Panc1 (cell line): ENCODE measurements at regions not wholly inside any gene's neighbourhood (a gene's known extent, or its start where the extent isn't known, plus 50 kb on each side); places are given as distances from the start of the nearest gene placed in this dataset.

ENCODE experiments used
- ATAC-seq: fragments of 200-7000 bp; cut with Tn5 transposase; 2 replicates; pipeline ENCODE4 v1.9.1; 2020; ENCODE audit warnings: mild to moderate bottlenecking, moderate library complexity
- BruUV-seq: library from RNA; stranded (reverse); fragments of 400-500 nt; replicated peaks from 2 replicates; lab custom pipeline; 2021; lab: Mats Ljungman, UMichigan
- CTCF ChIA-PET: fragments of 300-600 bp; sonication (Branson Sonifier 250); formaldehyde crosslinking; loops from one replicate; lab custom pipeline; 2022; ENCODE audit warnings: antibody characterized with exemption; lab: Charles Lee
- POLR2A ChIA-PET: fragments of 300-600 bp; sonication (Branson Sonifier 250); formaldehyde crosslinking; loops from one replicate; lab custom pipeline; 2022; ENCODE audit warnings: antibody characterized with exemption; lab: Charles Lee
- DNase-seq: peaks from one replicate; pipeline ENCODE4 v3.0.0-alpha.2; 2010; ENCODE audit warnings: low read depth, low spot score
- H3K27ac ChIP-seq: 2 replicates; pipeline ENCODE4 v1.5.1; 2011; ENCODE audit warnings: mild to moderate bottlenecking, low read length, inconsistent platforms
- H3K27me3 ChIP-seq: fragments of 200-500 bp; sonication (Bioruptor generic); 2 replicates; pipeline ENCODE4 v1.6.0; 2014; ENCODE audit warnings: low read length, inconsistent platforms; ENCODE audit not compliant: control insufficient read depth, insufficient read depth
- H3K36me3 ChIP-seq: fragments of 200-500 bp; sonication (Bioruptor generic); 2 replicates; pipeline ENCODE4 v1.5.1; 2014; ENCODE audit warnings: inconsistent platforms, mild to moderate bottlenecking, low read length, moderate library complexity; ENCODE audit not compliant: control insufficient read depth, insufficient read depth
- H3K4me1 ChIP-seq: 2 replicates; pipeline ENCODE4 v1.5.1; 2011; ENCODE audit warnings: inconsistent platforms, mild to moderate bottlenecking, low read length, moderate library complexity; ENCODE audit not compliant: control insufficient read depth, insufficient read depth
- H3K4me3 ChIP-seq, 2 experiments: 2 replicates each; pipeline ENCODE4 v1.5.1; 2011 to 2012; ENCODE audit warnings: low read depth in 2 of 2, low read length in 2 of 2, mild to moderate bottlenecking in 2 of 2, inconsistent platforms in 1 of 2, moderate library complexity in 1 of 2
- H3K9me3 ChIP-seq: fragments of 200-500 bp; sonication (Bioruptor generic); 2 replicates; pipeline ENCODE4 v1.5.1; 2014; ENCODE audit warnings: low read depth, mild to moderate bottlenecking, inconsistent platforms, low read length, moderate library complexity; ENCODE audit not compliant: control insufficient read depth, insufficient read depth
- POLR2AphosphoS5 ChIP-seq: IDR thresholded peaks from 2 replicates; pipeline ENCODE4 v1.6.1; 2012; ENCODE audit warnings: mild to moderate bottlenecking, low read depth, low read length, moderate library complexity
- SIN3A ChIP-seq: IDR thresholded peaks from 2 replicates; pipeline ENCODE4 v1.6.1; 2012; ENCODE audit warnings: low read depth, mild to moderate bottlenecking, low read length, moderate library complexity, borderline replicate concordance; ENCODE audit not compliant: insufficient read depth
- TCF7L2 ChIP-seq: IDR thresholded peaks from 2 replicates; pipeline ENCODE4 v1.6.1; 2011; ENCODE audit warnings: mild to moderate bottlenecking, low read depth, low read length, inconsistent platforms
- in situ Hi-C: cut with HindIII; loops from 2 replicates; pipeline ENCODE4 v1.10.0; 2016; ENCODE audit warnings: low sequenced_read_pairs, low pct_unique_long_range_greater_than_20kb
- intact Hi-C: fragments of 100-400 bp; cut with micrococcal nuclease; formaldehyde crosslinking; loops from one replicate; pipeline ENCODE4 v1.10.0; 2022; ENCODE audit not compliant: unreplicated experiment
- TF ChIP-seq, protein P1 (sequence below), 2 experiments: IDR thresholded peaks; 2 replicates each; pipeline ENCODE4 v1.6.1; 2011 to 2012; ENCODE audit warnings: low read depth in 2 of 2, control low read depth in 1 of 2, low read length in 1 of 2, mild to moderate bottlenecking in 1 of 2, moderate library complexity in 1 of 2; ENCODE audit not compliant: insufficient read depth in 1 of 2
- TF ChIP-seq, protein P2 (sequence below): fragments of 450-650 bp; IDR thresholded peaks from 2 replicates; pipeline ENCODE4 v1.5.1; 2017; ENCODE audit warnings: mild to moderate bottlenecking

DNA sequence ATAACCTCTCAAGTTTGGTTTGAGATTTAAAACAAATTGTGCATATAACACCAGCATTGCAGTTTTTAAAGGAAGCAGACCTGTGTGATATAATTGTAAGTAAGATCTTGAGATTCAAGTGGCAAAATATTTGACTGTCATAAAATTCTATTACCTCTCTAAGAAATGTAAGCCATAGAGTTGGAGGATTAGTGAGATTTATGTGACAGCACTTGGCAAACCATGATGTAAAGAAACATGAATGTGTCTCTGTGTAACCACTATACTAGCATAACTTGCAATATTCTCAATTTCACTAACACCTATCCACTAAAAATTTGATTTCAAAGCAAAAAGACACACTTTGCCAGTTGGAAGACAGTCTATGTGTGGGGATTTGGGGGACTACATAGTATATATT is 190.2 kb upstream of the SSTR4 start:
- BruUV-seq, result no TSS peak
- Histone ChIP-seq H3K36me3 (no peaks in the 10 kb centered on the region), H3K4me3 (no peak overlapping the region), H3K27me3 (no peaks in the 10 kb centered on the region), H3K4me1 (no peaks in the 10 kb centered on the region), H3K27ac (no peak overlapping the region), H3K9me3 (no peaks in the 10 kb centered on the region)
- intact Hi-C loops (no loop called here), in situ Hi-C loops (no loop called here)
- ChIA-PET CTCF (no interaction called here), POLR2A (no interaction called here)
- DNase-seq, result no peak
- TF ChIP-seq, protein P1, sequence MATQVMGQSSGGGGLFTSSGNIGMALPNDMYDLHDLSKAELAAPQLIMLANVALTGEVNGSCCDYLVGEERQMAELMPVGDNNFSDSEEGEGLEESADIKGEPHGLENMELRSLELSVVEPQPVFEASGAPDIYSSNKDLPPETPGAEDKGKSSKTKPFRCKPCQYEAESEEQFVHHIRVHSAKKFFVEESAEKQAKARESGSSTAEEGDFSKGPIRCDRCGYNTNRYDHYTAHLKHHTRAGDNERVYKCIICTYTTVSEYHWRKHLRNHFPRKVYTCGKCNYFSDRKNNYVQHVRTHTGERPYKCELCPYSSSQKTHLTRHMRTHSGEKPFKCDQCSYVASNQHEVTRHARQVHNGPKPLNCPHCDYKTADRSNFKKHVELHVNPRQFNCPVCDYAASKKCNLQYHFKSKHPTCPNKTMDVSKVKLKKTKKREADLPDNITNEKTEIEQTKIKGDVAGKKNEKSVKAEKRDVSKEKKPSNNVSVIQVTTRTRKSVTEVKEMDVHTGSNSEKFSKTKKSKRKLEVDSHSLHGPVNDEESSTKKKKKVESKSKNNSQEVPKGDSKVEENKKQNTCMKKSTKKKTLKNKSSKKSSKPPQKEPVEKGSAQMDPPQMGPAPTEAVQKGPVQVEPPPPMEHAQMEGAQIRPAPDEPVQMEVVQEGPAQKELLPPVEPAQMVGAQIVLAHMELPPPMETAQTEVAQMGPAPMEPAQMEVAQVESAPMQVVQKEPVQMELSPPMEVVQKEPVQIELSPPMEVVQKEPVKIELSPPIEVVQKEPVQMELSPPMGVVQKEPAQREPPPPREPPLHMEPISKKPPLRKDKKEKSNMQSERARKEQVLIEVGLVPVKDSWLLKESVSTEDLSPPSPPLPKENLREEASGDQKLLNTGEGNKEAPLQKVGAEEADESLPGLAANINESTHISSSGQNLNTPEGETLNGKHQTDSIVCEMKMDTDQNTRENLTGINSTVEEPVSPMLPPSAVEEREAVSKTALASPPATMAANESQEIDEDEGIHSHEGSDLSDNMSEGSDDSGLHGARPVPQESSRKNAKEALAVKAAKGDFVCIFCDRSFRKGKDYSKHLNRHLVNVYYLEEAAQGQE (IDR thresholded peaks at IDR 0.05; ENCODE audit: insufficient read depth in 1 of 2, low read depth in 2 of 2, low read length in 1 of 2), result no peak
- TF ChIP-seq POLR2AphosphoS5, result no peak
- ATAC-seq, result no peak

DNA sequence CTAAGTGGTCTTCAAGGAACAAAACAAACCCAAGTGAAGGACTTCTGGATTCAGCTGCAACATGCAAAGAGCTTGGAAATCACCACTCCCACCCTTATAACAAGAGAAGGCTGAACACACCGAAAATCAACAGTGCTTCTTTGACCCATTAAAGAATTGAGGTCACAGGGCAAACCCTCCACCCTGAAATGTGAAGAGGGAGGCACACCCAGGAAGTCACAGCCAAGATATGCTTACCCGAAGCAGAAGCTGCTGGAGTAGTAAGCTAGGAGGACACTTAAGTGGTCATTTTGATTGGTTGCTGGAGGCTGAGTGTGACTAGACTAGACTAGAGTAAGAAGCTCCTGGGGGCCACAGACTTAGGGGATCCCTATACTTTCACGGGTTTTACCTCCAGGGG is 188.2 kb upstream of the SSTR4 start:
- TF ChIP-seq, protein P1 (IDR thresholded peaks at IDR 0.05; ENCODE audit: insufficient read depth in 1 of 2, low read depth in 2 of 2, low read length in 1 of 2), result no peak
- TF ChIP-seq TCF7L2 (no peak), POLR2AphosphoS5 (no peak), SIN3A (no peak)
- TF ChIP-seq, protein P2, sequence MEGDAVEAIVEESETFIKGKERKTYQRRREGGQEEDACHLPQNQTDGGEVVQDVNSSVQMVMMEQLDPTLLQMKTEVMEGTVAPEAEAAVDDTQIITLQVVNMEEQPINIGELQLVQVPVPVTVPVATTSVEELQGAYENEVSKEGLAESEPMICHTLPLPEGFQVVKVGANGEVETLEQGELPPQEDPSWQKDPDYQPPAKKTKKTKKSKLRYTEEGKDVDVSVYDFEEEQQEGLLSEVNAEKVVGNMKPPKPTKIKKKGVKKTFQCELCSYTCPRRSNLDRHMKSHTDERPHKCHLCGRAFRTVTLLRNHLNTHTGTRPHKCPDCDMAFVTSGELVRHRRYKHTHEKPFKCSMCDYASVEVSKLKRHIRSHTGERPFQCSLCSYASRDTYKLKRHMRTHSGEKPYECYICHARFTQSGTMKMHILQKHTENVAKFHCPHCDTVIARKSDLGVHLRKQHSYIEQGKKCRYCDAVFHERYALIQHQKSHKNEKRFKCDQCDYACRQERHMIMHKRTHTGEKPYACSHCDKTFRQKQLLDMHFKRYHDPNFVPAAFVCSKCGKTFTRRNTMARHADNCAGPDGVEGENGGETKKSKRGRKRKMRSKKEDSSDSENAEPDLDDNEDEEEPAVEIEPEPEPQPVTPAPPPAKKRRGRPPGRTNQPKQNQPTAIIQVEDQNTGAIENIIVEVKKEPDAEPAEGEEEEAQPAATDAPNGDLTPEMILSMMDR, result no peak
- Histone ChIP-seq H3K27me3 (no peaks in the 10 kb centered on the region), H3K4me1 (no peaks in the 10 kb centered on the region), H3K4me3 (no peak overlapping the region), H3K9me3 (no peaks in the 10 kb centered on the region), H3K27ac (no peak overlapping the region), H3K36me3 (no peaks in the 10 kb centered on the region)
- intact Hi-C loops (no loop called here), in situ Hi-C loops (no loop called here)
- no peak for ATAC-seq
- no TSS peak for BruUV-seq
- ChIA-PET POLR2A (no interaction called here), CTCF (no interaction called here)
- no peak for DNase-seq
